ENCODE measurements at regions not wholly inside any gene's neighbourhood (a gene's known extent, or its start where the extent isn't known, plus 50 kb on each side); places are given as distances from the start of the nearest gene placed in this dataset.

- no peak for TF ChIP-seq TSHZ1 (tag by site-specific recombination; IDR thresholded peaks at IDR 0.05; ENCODE audit: borderline replicate concordance)
- TF ChIP-seq ZNF274 (IDR thresholded peaks at IDR 0.05; ENCODE audit: low read length) = no peak
- no peak for TF ChIP-seq ZNF274 (tag by site-specific recombination; IDR thresholded peaks at IDR 0.05; ENCODE audit: borderline replicate concordance)
- TF ChIP-seq MZF1 (tag by site-specific recombination; IDR thresholded peaks at IDR 0.05; ENCODE audit: borderline replicate concordance) = no peak
Observed at GRCh38 chr17:77580531-77581270, 377.8 kb upstream of the TNRC6C start.
